SHP77 (cell line): ENCODE measurements at regions not wholly inside any gene's neighbourhood (a gene's known extent, or its start where the extent isn't known, plus 50 kb on each side); places are given as distances from the start of the nearest gene placed in this dataset.
A peak's percentile ranks its signal among the peaks of the same experiment; 100 is the strongest.
"Not testable (repeated sequence)": the region's sequence is repeated elsewhere in the genome, so short reads cannot be mapped to it uniquely, and the experiment has no call there.

Experiments
- DNase-seq, 2 experiments: peaks; one replicate each; lab custom pipeline; 2025; lab: John Stamatoyannopoulos, UW

DNA sequence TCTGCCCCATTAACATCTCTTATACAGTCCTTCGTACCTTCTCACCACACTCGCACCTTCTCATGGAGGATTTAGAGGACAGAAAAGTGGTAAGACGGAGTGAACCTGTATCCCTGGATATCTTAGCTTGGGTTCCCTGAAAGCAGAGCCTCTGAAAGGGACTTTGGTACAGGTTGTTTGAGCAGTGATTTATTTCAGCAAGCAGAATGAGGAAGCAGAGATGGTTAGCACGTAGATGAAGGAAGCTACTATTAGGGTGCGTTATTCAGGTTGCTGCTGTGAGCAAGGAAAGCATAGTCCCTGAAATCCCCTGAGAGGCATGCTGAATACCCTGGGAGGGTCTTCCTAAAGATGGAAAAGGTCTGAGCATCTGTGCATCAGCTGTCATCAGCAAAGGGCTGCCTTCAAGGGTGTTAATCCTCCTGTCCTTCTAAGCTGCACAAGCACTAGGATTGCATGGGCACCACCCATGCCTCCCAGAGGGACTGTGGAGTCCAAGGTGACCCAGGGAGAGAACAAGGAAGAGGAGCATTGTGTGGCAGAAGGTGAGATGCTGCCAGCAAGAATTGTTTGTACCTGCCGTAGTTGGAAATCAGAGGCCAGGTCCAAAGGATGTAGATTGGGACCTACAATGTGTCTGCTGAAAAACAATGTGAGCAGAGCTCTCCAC lies 273.7 kb downstream of the RASEF start:
- no peak for DNase-seq

DNA sequence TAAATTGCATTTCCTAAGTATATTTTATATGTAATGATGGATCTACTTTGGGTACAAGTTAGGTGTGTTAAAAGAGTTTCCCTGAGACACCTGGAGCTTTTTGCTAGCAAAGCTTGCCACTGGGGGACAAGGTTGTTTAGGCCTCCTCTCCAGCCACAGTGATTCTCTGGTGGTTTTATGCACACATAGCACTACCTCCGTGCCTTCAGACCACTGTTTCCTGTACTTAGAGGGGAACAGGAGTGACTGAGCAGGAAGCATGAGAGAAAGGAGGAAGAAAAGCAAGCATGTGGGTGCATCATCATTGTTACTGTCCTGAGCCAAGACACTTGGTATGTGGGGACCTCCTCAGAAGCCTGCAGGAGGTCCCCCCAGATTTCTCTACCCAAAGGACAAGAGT lies 272.1 kb downstream of the RASEF start:
- DNase-seq, result no peak

- no peak for DNase-seq
Measured at GRCh38 chr9:82791692-82792091, 271.2 kb downstream of the RASEF start.

DNA sequence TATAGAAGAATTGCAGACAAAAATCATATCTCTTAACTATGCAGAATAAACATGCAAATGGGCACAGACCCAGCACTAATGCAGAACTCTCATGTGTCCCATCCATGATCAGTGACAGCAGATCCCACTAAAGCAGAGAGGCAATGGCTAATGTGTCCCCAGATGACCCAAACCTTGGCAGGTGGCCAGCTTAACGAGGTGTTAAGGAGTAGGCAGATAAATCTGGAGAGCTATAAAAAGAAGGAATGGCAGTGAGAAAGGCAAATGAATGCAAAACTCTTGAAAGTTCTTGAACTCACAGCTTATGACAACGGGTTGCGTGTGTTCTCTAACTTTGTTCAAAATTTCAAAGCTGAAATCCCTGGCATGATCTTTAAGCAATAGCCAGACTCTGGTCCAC lies 265.4 kb downstream of the RASEF start:
- DNase-seq, result peak in 1 of 2 experiments; percentile 2

- DNase-seq, result no peak
Measured at GRCh38 chr9:82799286-82799685, 263.7 kb downstream of the RASEF start.

GRCh38 chr9:82805027-82805426 lies 257.9 kb downstream of the RASEF start:
- DNase-seq, result no peak

DNA sequence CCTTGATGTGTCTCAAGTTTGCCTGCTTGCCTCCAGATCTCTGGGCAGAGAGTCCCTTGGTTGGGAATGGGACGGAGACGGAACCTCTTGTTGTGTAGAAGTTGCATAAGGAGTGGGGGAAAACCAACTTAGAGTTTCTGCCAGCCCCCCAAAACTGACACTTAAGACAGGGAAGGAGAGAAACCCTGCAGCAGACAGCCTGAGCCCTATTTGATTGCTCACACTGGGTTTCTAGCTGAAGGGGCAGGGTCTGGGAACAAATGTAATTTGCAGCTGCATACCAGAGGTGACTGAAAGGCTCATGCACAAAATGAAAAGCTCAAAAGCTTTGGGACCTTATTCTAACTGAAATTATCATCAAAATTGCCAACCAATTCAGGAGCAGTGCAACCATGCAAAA lies 254.5 kb downstream of the RASEF start:
- no peak for DNase-seq

DNA sequence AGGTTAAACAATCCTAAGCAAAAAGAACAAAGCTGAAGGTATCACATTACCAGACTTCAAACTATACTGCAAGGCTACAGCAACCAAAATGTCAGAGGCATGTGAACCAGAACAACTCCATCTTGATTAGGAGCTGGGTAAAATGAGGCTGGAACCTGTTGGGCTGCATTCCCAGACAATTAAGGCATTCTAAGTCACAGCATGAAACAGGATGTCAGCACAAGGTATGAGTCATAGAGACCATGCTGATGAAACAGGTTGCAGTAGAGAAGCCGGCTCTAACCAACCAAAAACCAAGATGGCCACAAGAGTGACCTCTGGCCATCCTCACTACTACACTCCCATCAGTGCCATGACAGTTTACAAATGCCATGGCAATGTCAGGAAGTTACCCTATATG lies 252.0 kb downstream of the RASEF start:
- DNase-seq, result no peak

GRCh38 chr9:82819260-82819659 lies 243.7 kb downstream of the RASEF start:
- no peak for DNase-seq

DNA sequence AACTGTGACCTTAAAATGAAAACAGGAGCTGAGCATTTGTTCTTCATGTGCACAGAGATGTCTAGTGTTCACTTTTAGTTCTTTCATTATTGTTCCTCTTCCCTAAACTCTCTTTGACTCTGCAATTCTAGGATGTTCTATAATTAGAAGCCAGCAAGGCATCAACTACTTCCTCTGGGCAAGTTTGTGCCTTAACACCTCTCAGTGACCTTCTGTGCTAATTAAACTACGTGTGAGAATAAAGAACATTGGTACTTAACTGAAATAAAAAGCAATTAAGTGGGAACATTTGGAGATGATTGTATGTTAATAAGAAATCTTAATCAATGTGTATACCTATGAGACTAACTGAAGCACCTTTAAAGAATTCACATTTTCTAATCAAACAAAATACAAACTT lies 242.8 kb downstream of the RASEF start:
- DNase-seq, result no peak

DNA sequence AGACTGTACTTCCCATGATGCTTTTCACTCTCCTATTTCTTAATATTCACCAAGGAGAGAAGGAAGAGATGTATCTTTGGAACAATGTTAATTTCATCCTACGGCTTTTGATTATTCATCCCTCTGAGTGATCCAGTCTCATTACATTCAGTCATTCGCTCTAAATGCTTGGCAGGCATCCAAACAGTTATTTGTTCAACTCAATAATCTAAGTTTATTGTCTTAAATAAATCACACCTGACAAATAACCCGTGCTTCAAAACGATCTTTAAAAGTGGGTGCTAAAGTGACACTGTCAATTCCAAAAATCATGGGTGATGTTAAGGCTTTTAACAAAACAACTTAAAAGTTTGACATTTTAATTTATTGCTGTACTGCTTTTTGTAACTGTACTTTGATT lies 233.1 kb downstream of the RASEF start:
- no peak for DNase-seq

DNA sequence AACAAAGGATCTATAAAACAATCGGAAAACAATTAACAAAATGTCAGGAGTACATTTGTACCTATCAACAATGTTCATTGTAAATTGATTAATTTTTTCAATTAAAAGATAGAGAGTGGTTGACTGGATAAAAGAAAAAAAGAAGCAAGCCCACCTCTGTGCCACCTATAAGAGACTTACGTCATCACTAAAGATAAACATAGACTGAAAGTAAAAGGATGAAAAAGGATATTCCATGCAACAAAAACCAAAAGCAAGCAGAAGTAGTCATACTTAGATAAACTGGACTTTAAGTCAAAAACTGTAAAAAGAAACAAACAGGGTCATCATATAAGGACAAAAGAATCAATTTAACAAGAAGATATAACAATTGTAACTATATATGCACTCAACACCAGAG lies 197.4 kb downstream of the RASEF start:
- no peak for DNase-seq

- no peak for DNase-seq
Measured at GRCh38 chr9:82880336-82881050, 182.4 kb downstream of the RASEF start.

- DNase-seq, result no peak
Measured at GRCh38 chr9:82882138-82882537, 180.8 kb downstream of the RASEF start.

DNA sequence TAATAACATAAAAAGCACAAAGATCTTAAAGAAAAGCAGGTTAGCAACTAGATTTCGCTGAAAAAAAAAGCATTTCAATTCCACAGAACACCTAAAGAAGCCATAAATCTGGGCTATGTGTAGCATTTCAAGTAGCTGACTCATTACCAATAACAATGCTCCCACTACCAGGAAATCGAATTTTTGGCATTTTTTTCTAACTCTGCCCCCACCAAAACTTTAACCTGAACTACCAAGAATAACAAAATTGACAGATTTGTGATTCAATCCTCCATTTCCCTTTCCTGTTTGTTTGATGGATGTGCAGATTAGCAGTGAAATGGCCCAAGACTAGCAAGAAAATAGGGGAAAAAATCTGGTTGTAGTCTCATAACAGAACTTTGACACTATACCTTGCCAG lies 180.2 kb downstream of the RASEF start:
- DNase-seq, result no peak

GRCh38 chr9:82883436-82883835 lies 179.5 kb downstream of the RASEF start:
- no peak for DNase-seq

GRCh38 chr9:82883974-82884373 lies 179.0 kb downstream of the RASEF start:
- not testable (repeated sequence) for DNase-seq

DNA sequence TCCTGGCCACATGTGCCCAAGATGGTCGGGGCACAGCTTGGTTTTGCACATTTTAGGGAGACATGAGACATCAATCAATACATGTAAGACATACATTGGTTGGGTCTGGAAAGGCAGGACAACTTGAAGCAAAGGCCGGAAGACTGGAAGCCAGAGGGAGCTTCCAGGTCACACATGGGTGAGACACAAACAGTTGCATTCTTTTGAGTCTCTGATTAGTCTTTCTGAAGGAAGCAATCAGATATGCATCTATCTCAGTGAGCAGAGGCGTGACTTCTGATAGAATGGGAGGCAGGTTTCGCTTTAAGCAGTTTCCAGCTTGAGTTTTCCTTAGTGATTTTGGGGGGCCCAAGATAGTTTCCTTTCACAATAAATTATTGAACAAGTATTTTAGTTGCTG lies 172.5 kb downstream of the RASEF start:
- DNase-seq, result no peak

- no peak for DNase-seq
Measured at GRCh38 chr9:82890865-82891264, 172.1 kb downstream of the RASEF start.

GRCh38 chr9:82891321-82891720 lies 171.6 kb downstream of the RASEF start:
- DNase-seq, result no peak

DNA sequence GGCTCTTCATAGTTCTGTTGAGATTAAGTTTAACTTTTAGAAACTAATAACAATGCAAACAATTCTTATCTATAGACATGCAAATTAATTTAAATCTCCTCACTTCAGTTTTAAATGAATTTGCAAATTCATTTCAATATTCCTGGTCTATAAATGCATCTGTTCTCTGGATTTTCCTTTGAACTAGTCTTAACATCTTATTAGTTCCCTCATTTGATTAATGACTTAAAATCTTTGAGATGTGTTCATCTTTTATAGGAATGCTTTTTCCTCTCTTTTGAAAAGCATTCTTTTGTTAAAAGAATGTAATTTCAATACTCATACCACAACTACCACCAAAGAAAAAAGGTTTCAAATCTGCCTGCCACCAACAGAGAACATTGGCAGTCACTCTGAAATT lies 169.4 kb downstream of the RASEF start:
- no peak for DNase-seq

- DNase-seq, result no peak
Measured at GRCh38 chr9:82894548-82894947, 168.4 kb downstream of the RASEF start.

DNA sequence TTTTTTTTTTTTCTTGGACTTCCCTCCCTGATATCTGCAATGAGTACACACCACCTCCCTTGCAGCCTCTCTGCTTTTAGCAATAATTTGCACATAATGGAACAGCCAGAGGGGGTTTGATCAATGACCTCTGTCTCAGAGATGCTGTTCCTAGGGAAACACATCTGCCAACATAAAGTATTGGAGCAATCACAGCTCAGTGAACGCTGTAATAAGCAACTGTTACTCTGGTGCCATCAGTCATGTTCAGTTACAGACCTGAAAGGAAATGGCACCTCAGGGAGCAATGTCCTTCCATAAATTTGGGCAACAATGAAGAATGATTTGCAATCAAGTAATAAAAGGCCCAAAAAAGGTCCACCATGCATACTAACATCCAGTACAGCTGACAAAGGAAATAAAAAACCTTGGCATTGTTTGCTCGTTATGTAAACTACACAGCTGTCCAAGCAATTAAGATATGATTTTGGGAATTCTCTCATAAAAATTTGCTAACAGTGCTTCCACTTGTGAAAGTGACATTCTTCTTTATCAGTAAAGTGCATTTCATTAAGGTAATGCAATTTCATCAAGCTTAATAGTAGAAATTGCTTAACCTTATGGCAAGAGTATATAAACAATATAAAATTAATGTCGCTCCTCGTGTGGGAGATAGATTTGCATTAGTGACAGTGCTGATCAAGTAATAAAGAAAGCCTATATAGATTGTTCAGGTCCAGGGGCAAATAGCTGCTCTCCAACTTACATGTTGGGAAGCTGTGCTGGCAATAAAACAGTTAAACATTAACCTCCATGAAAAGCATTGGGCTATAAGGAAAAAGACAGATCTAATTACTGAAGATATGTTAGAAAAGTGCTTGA lies 167.8 kb downstream of the RASEF start:
- no peak for DNase-seq
